T1000 (cell line): ENCODE measurements at regions not wholly inside any gene's neighbourhood (a gene's known extent, or its start where the extent isn't known, plus 50 kb on each side); places are given as distances from the start of the nearest gene placed in this dataset.
"Not testable (repeated sequence)": the region's sequence is repeated elsewhere in the genome, so short reads cannot be mapped to it uniquely, and the experiment has no call there.

Experiments
- DNase-seq: peaks from one replicate; lab custom pipeline; 2025; ENCODE audit warnings: mixed read lengths; lab: John Stamatoyannopoulos, UW

GRCh38 chr1:197985351-197985750, 68.2 kb downstream of the LHX9 start:
- no peak for DNase-seq

- no peak for DNase-seq
Observed at GRCh38 chr1:197986817-197987216, 69.6 kb downstream of the LHX9 start.

GRCh38 chr1:197987294-197987693, 70.1 kb downstream of the LHX9 start:
- DNase-seq: no peak

GRCh38 chr1:197988581-197988980, 71.4 kb downstream of the LHX9 start:
- DNase-seq: not testable (repeated sequence)

- no peak for DNase-seq
Observed at GRCh38 chr1:197989058-197989457, 71.9 kb downstream of the LHX9 start.

- no peak for DNase-seq
Observed at GRCh38 chr1:197991594-197991993, 74.4 kb downstream of the LHX9 start.

GRCh38 chr1:197994907-197995407, 77.8 kb downstream of the LHX9 start:
- no peak for DNase-seq

- DNase-seq: no peak
Observed at GRCh38 chr1:197995408-197996258, 78.5 kb downstream of the LHX9 start.

GRCh38 chr1:197996259-197996512, 79.0 kb downstream of the LHX9 start:
- not testable (repeated sequence) for DNase-seq

GRCh38 chr1:197998110-197998509, 80.9 kb downstream of the LHX9 start:
- no peak for DNase-seq

- DNase-seq: no peak
Observed at GRCh38 chr1:198001776-198002408, 84.7 kb downstream of the LHX9 start.

GRCh38 chr1:198003468-198003867, 86.3 kb downstream of the LHX9 start:
- DNase-seq: no peak

GRCh38 chr1:198007011-198007410, 89.8 kb downstream of the LHX9 start:
- DNase-seq: no peak

- DNase-seq: no peak
Observed at GRCh38 chr1:198007687-198008607, 90.8 kb downstream of the LHX9 start.

- no peak for DNase-seq
Observed at GRCh38 chr1:198014355-198014754, 97.2 kb downstream of the LHX9 start.

GRCh38 chr1:198015309-198015708, 98.1 kb downstream of the LHX9 start:
- no peak for DNase-seq

GRCh38 chr1:198018529-198018928, 101.4 kb downstream of the LHX9 start:
- peak; percentile 80 for DNase-seq

- no peak for DNase-seq
Observed at GRCh38 chr1:198019126-198019525, 102.0 kb downstream of the LHX9 start.

GRCh38 chr1:198024336-198024735, 107.2 kb downstream of the LHX9 start:
- no peak for DNase-seq

- DNase-seq: no peak
Observed at GRCh38 chr1:198024782-198025181, 107.6 kb downstream of the LHX9 start.

- no peak for DNase-seq
Observed at GRCh38 chr1:198030682-198031081, 113.5 kb downstream of the LHX9 start.

- DNase-seq: no peak
Observed at GRCh38 chr1:198031086-198031485, 113.9 kb downstream of the LHX9 start.
